Esophagus muscularis mucosa (tissue), 3 donors: ENCODE measurements at regions not wholly inside any gene's neighbourhood (a gene's known extent, or its start where the extent isn't known, plus 50 kb on each side); places are given as distances from the start of the nearest gene placed in this dataset.

Source experiments
- CTCF ChIP-seq, 3 experiments: fragments of 200-600 bp in 2 of 3; fragments of 450-650 bp in 1 of 3; sonication (generic) in 2 of 3; IDR thresholded peaks; one replicate each; pipeline ENCODE4 v1.5.1; 2017 to 2019; ENCODE audit warnings: antibody characterized with exemption in 3 of 3, mild to moderate bottlenecking in 2 of 3, moderate library complexity in 1 of 3
- POLR2A ChIP-seq: fragments of 450-650 bp; IDR thresholded peaks from one replicate; pipeline ENCODE4 v1.6.1; 2017; ENCODE audit warnings: antibody characterized with exemption, moderate library complexity, mild to moderate bottlenecking, low read depth

GRCh38 chr2:43126817-43127207, 99.6 kb downstream of the ZFP36L2 start:
- TF ChIP-seq POLR2A (no peak), CTCF (IDR thresholded peaks at IDR 0.05) (no peak)
